Natural killer cell treated with Interleukin-12 subunit alpha and Interleukin-12 subunit beta and Interleukin-15 and Interleukin-18, amount 100 ng/mL, for 72 hours (primary cell): ENCODE measurements at regions not wholly inside any gene's neighbourhood (a gene's known extent, or its start where the extent isn't known, plus 50 kb on each side); places are given as distances from the start of the nearest gene placed in this dataset.

Experiments
- ATAC-seq, 2 donors: fragments of 150-1000 bp; cut with Tn5 transposase in 1 of 2; sonication (Bioruptor Pico), chemical (Tn5 transposase) in 1 of 2; 2 replicates each; pipeline ENCODE4 v1.10.0; 2021
- DNase-seq: peaks from one replicate; pipeline ENCODE4 v3.0.0; 2022; ENCODE audit warnings: low spot score
- H3K27ac Mint-ChIP-seq, 2 donors: 1 replicate in 1 of 2; 2 replicates in 1 of 2; pipeline ENCODE4 v1.8.0; 2022; ENCODE audit warnings: mixed read lengths in 2 of 2, mild to moderate bottlenecking in 1 of 2, moderate library complexity in 1 of 2
- H3K27me3 Mint-ChIP-seq, 2 donors: 1 replicate in 1 of 2; 2 replicates in 1 of 2; pipeline ENCODE4 v1.8.0; 2022; ENCODE audit warnings: mixed read lengths in 2 of 2
- H3K36me3 Mint-ChIP-seq: one replicate; pipeline ENCODE4 v1.8.0; 2022; ENCODE audit warnings: mixed read lengths
- H3K4me1 Mint-ChIP-seq, 2 donors: 1 replicate in 1 of 2; 2 replicates in 1 of 2; pipeline ENCODE4 v1.8.0; 2022; ENCODE audit warnings: low read depth in 2 of 2, mixed read lengths in 2 of 2, mild to moderate bottlenecking in 1 of 2
- H3K4me3 Mint-ChIP-seq: one replicate; pipeline ENCODE4 v1.8.0; 2022; ENCODE audit warnings: mixed read lengths
- H3K9me3 Mint-ChIP-seq: 2 replicates; pipeline ENCODE4 v1.8.0; 2022; ENCODE audit warnings: mixed read lengths

- Mint-ChIP-seq H3K27ac (no peak overlapping the region), H3K27me3 (no peaks in the 10 kb centered on the region), H3K4me3 (no peak overlapping the region), H3K4me1 (no peaks in the 10 kb centered on the region), H3K36me3 (no peaks in the 10 kb centered on the region), H3K9me3 (peaks cover 7% of the 10 kb centered on the region)
- ATAC-seq (no peak), DNase-seq (no peak)
Measured at GRCh38 chr1:82903626-82904025, 1095.3 kb downstream of the TTLL7 start.

GRCh38 chr1:82901561-82901960, 1097.4 kb downstream of the TTLL7 start:
- Mint-ChIP-seq H3K9me3 (peaks cover 7% of the 10 kb centered on the region), H3K4me3 (no peak overlapping the region), H3K4me1 (no peaks in the 10 kb centered on the region), H3K36me3 (no peaks in the 10 kb centered on the region), H3K27me3 (no peaks in the 10 kb centered on the region), H3K27ac (no peak overlapping the region)
- ATAC-seq = no peak
- DNase-seq = no peak

- Mint-ChIP-seq H3K4me1 (no peaks in the 10 kb centered on the region), H3K9me3 (peaks cover 7% of the 10 kb centered on the region), H3K36me3 (no peaks in the 10 kb centered on the region), H3K27ac (no peak overlapping the region), H3K4me3 (no peak overlapping the region), H3K27me3 (no peaks in the 10 kb centered on the region)
- ATAC-seq = no peak
- no peak for DNase-seq
Measured at GRCh38 chr1:82901118-82901517, 1097.8 kb downstream of the TTLL7 start.

GRCh38 chr1:82899017-82899416, 1098.3 kb downstream of the ADGRL2 start:
- Mint-ChIP-seq H3K9me3 (peaks cover 11% of the 10 kb centered on the region), H3K27ac (no peak overlapping the region), H3K27me3 (no peaks in the 10 kb centered on the region), H3K4me3 (no peak overlapping the region), H3K4me1 (no peaks in the 10 kb centered on the region), H3K36me3 (no peaks in the 10 kb centered on the region)
- DNase-seq (no peak), ATAC-seq (no peak)

- Mint-ChIP-seq H3K4me3 (no peak overlapping the region), H3K27me3 (no peaks in the 10 kb centered on the region), H3K36me3 (no peaks in the 10 kb centered on the region), H3K27ac (no peak overlapping the region), H3K9me3 (peaks cover 11% of the 10 kb centered on the region), H3K4me1 (no peaks in the 10 kb centered on the region)
- ATAC-seq (no peak), DNase-seq (no peak)
Measured at GRCh38 chr1:82897549-82897948, 1096.8 kb downstream of the ADGRL2 start.

- Mint-ChIP-seq H3K27ac (no peak overlapping the region), H3K4me3 (no peak overlapping the region), H3K9me3 (peaks cover 7% of the 10 kb centered on the region), H3K36me3 (no peaks in the 10 kb centered on the region), H3K4me1 (no peaks in the 10 kb centered on the region), H3K27me3 (no peaks in the 10 kb centered on the region)
- no peak for DNase-seq
- no peak for ATAC-seq
Measured at GRCh38 chr1:82896036-82896435, 1095.3 kb downstream of the ADGRL2 start.

GRCh38 chr1:82894635-82895034, 1093.9 kb downstream of the ADGRL2 start:
- DNase-seq (no peak), ATAC-seq (no peak)
- no peaks in the 10 kb centered on the region for H3K36me3 Mint-ChIP-seq
- no peaks in the 10 kb centered on the region for H3K27me3 Mint-ChIP-seq
- no peaks in the 10 kb centered on the region for H3K4me1 Mint-ChIP-seq
- H3K4me3 Mint-ChIP-seq = no peak overlapping the region
- H3K27ac Mint-ChIP-seq = no peak overlapping the region
- H3K9me3 Mint-ChIP-seq = peaks cover 7% of the 10 kb centered on the region

- no peak overlapping the region for H3K4me3 Mint-ChIP-seq
- no peak overlapping the region for H3K27ac Mint-ChIP-seq
Measured at GRCh38 chr1:82893712-82894470, 1093.2 kb downstream of the ADGRL2 start.

GRCh38 chr1:82880506-82880905, 1079.8 kb downstream of the ADGRL2 start:
- no peak for DNase-seq
- no peaks in the 10 kb centered on the region for H3K36me3 Mint-ChIP-seq
- peaks cover 8% of the 10 kb centered on the region for H3K9me3 Mint-ChIP-seq
- H3K4me3 Mint-ChIP-seq = no peak overlapping the region
- H3K27me3 Mint-ChIP-seq = no peaks in the 10 kb centered on the region
- ATAC-seq = no peak
- H3K27ac Mint-ChIP-seq = no peak overlapping the region
- H3K4me1 Mint-ChIP-seq = no peaks in the 10 kb centered on the region

More at GRCh38 chr1:82893712-82894470, 1093.2 kb downstream of the ADGRL2 start:
- peaks cover 7% of the 10 kb centered on the region for H3K9me3 Mint-ChIP-seq
- no peak for ATAC-seq
- H3K27me3 Mint-ChIP-seq = no peaks in the 10 kb centered on the region
- H3K4me1 Mint-ChIP-seq = no peaks in the 10 kb centered on the region
- no peaks in the 10 kb centered on the region for H3K36me3 Mint-ChIP-seq
- DNase-seq = no peak

- H3K4me1 Mint-ChIP-seq = no peaks in the 10 kb centered on the region
- H3K9me3 Mint-ChIP-seq = peaks cover 8% of the 10 kb centered on the region
- H3K27me3 Mint-ChIP-seq = no peaks in the 10 kb centered on the region
- DNase-seq = no peak
- H3K36me3 Mint-ChIP-seq = no peaks in the 10 kb centered on the region
- H3K4me3 Mint-ChIP-seq = no peak overlapping the region
- no peak overlapping the region for H3K27ac Mint-ChIP-seq
- ATAC-seq = no peak
Measured at GRCh38 chr1:82879701-82880305, 1079.1 kb downstream of the ADGRL2 start.

- ATAC-seq = no peak
- DNase-seq = no peak
- Mint-ChIP-seq H3K4me3 (no peak overlapping the region), H3K27ac (no peak overlapping the region), H3K4me1 (no peaks in the 10 kb centered on the region), H3K36me3 (peaks cover 5% of the 10 kb centered on the region), H3K9me3 (peaks cover 15% of the 10 kb centered on the region), H3K27me3 (no peaks in the 10 kb centered on the region)
Measured at GRCh38 chr1:82875170-82875569, 1074.4 kb downstream of the ADGRL2 start.

- Mint-ChIP-seq H3K4me3 (no peak overlapping the region), H3K36me3 (peaks cover 5% of the 10 kb centered on the region), H3K27me3 (no peaks in the 10 kb centered on the region), H3K4me1 (no peaks in the 10 kb centered on the region), H3K27ac (no peak overlapping the region), H3K9me3 (peaks cover 15% of the 10 kb centered on the region)
- DNase-seq = no peak
- ATAC-seq = no peak
Measured at GRCh38 chr1:82874041-82874440, 1073.3 kb downstream of the ADGRL2 start.

GRCh38 chr1:82870332-82870731, 1069.6 kb downstream of the ADGRL2 start:
- peaks cover 5% of the 10 kb centered on the region for H3K36me3 Mint-ChIP-seq

GRCh38 chr1:82867781-82868180, 1067.0 kb downstream of the ADGRL2 start:
- Mint-ChIP-seq H3K27me3 (no peaks in the 10 kb centered on the region), H3K4me3 (no peak overlapping the region), H3K36me3 (no peaks in the 10 kb centered on the region), H3K9me3 (peaks cover 10% of the 10 kb centered on the region), H3K4me1 (no peaks in the 10 kb centered on the region), H3K27ac (no peak overlapping the region)
- no peak for DNase-seq
- no peak for ATAC-seq

More at GRCh38 chr1:82870332-82870731, 1069.6 kb downstream of the ADGRL2 start:
- Mint-ChIP-seq H3K27ac (no peak overlapping the region), H3K27me3 (no peaks in the 10 kb centered on the region), H3K9me3 (peaks cover 19% of the 10 kb centered on the region), H3K4me3 (no peak overlapping the region), H3K4me1 (no peaks in the 10 kb centered on the region)
- ATAC-seq (no peak), DNase-seq (no peak)
